Endothelial cell of umbilical vein (primary cell): ENCODE measurements at regions not wholly inside any gene's neighbourhood (a gene's known extent, or its start where the extent isn't known, plus 50 kb on each side); places are given as distances from the start of the nearest gene placed in this dataset.

ENCODE experiments used
- BruUV-seq: library from RNA; stranded (reverse); fragments of 400-500 nt; replicated peaks from 2 replicates; lab custom pipeline; 2021; lab: Mats Ljungman, UMichigan
- CTCF ChIA-PET: fragments of 300-600, 350-600 bp; sonication (Branson Sonifier 250); formaldehyde crosslinking; loops from one replicate; lab custom pipeline; 2021; ENCODE audit warnings: antibody characterized with exemption, inconsistent platforms; lab: Charles Lee
- POLR2A ChIA-PET: fragments of 300-600, 350-600 bp; sonication (Branson Sonifier 250); formaldehyde crosslinking; loops from one replicate; lab custom pipeline; 2021; ENCODE audit warnings: antibody characterized with exemption, inconsistent platforms; lab: Charles Lee
- DNase-seq: peaks from one replicate; pipeline ENCODE4 v3.0.0-alpha.2; 2011; ENCODE audit warnings: low read depth, low spot score
- FAIRE-seq: peaks from 2 replicates; lab custom pipeline; 2011; peaks lifted over from hg19 to GRCh38; lab: Jason Lieb, UNC
- H2AFZ ChIP-seq: 2 replicates; pipeline ENCODE4 v1.6.0; 2012; ENCODE audit warnings: low read depth, low read length, control low read depth, inconsistent platforms
- H3K27ac ChIP-seq: 2 replicates; pipeline ENCODE4 v1.5.1; 2011; ENCODE audit warnings: low read depth, mild to moderate bottlenecking, control low read depth, low read length, moderate library complexity; ENCODE audit not compliant: insufficient read depth
- H3K27me3 ChIP-seq, 2 experiments: 2 replicates each; pipeline versions ENCODE4 v1.6.0 to v1.6.1; 2011; ENCODE audit warnings: low read length in 2 of 2, mixed read lengths in 1 of 2; ENCODE audit not compliant: control insufficient read depth in 2 of 2, insufficient read depth in 2 of 2
- H3K36me3 ChIP-seq, 2 experiments: 2 replicates in 1 of 2; 3 replicates in 1 of 2; pipeline ENCODE4 v1.5.1; 2011; ENCODE audit warnings: low read length in 2 of 2, mild to moderate bottlenecking in 1 of 2, moderate library complexity in 1 of 2; ENCODE audit not compliant: control insufficient read depth in 2 of 2, insufficient read depth in 2 of 2; ENCODE audit errors: extremely low read depth in 1 of 2
- H3K4me1 ChIP-seq: 3 replicates; pipeline ENCODE4 v1.5.1; 2011; ENCODE audit warnings: mild to moderate bottlenecking, low read length; ENCODE audit not compliant: control insufficient read depth, insufficient read depth; ENCODE audit errors: extremely low read depth
- H3K4me2 ChIP-seq: 2 replicates; pipeline ENCODE4 v1.6.1; 2011; ENCODE audit warnings: low read length, control low read depth, mixed read lengths; ENCODE audit not compliant: insufficient read depth
- H3K4me3 ChIP-seq, 3 experiments: fragments of 200-600 bp in 1 of 3; sonication (generic), shearing (Covaris generic) in 1 of 3; replicated peaks in 1 of 3; 2 replicates each; pipeline ENCODE4 v1.5.1; 2011 to 2016; ENCODE audit warnings: control low read depth in 3 of 3, low read length in 3 of 3, mild to moderate bottlenecking in 2 of 3, inconsistent platforms in 1 of 3, low read depth in 1 of 3, moderate library complexity in 1 of 3; ENCODE audit not compliant: insufficient read depth in 1 of 3
- H3K79me2 ChIP-seq: 2 replicates; pipeline ENCODE4 v1.6.0; 2012; ENCODE audit warnings: low read length, inconsistent platforms; ENCODE audit not compliant: control insufficient read depth, insufficient read depth
- H3K9ac ChIP-seq: replicated peaks from 2 replicates; pipeline ENCODE3; 2011; ENCODE audit warnings: low read length, control low read depth; ENCODE audit not compliant: insufficient read depth; ENCODE audit errors: extremely low read depth
- H3K9me1 ChIP-seq: replicated peaks from 3 replicates; pipeline ENCODE4 v1.6.0; 2011; ENCODE audit warnings: mild to moderate bottlenecking, low read length; ENCODE audit not compliant: control insufficient read depth, insufficient read depth; ENCODE audit errors: extremely low read depth
- H3K9me3 ChIP-seq: replicated peaks from 2 replicates; pipeline ENCODE4 v1.5.1; 2012; ENCODE audit warnings: low read length, inconsistent platforms; ENCODE audit not compliant: control insufficient read depth, insufficient read depth
- H4K20me1 ChIP-seq: replicated peaks from 2 replicates; pipeline ENCODE3; 2011; ENCODE audit warnings: mild to moderate bottlenecking, low read length; ENCODE audit not compliant: control insufficient read depth, insufficient read depth; ENCODE audit errors: extremely low read depth
- EZH2 ChIP-seq: IDR thresholded peaks from 2 replicates; pipeline ENCODE4 v1.6.1; 2012; ENCODE audit warnings: borderline replicate concordance, low read depth, mild to moderate bottlenecking, moderate library complexity, low read length, inconsistent platforms; ENCODE audit not compliant: severe bottlenecking
- FOS ChIP-seq: IDR thresholded peaks from 2 replicates; pipeline ENCODE4 v1.6.1; 2011; ENCODE audit warnings: mild to moderate bottlenecking, low read length, moderate library complexity, borderline replicate concordance; ENCODE audit not compliant: insufficient read depth
- GATA2 ChIP-seq: IDR thresholded peaks from 2 replicates; pipeline ENCODE4 v1.7.0; 2011; ENCODE audit warnings: low read depth, mild to moderate bottlenecking, moderate library complexity, mixed read lengths, low read length; ENCODE audit not compliant: insufficient read length, insufficient read depth
- JUN ChIP-seq: IDR thresholded peaks from 2 replicates; pipeline ENCODE4 v1.6.1; 2011; ENCODE audit warnings: borderline replicate concordance, low read depth; ENCODE audit not compliant: insufficient read length, insufficient read depth
- MYC ChIP-seq: IDR thresholded peaks from one replicate; pipeline ENCODE4 v1.6.1; 2011; ENCODE audit warnings: mild to moderate bottlenecking, low read depth, low read length
- POLR2A ChIP-seq: IDR thresholded peaks from 2 replicates; pipeline ENCODE4 v1.6.1; 2012; ENCODE audit warnings: low read depth, mild to moderate bottlenecking, control low read depth, low read length
- POLR2AphosphoS5 ChIP-seq: IDR thresholded peaks from 2 replicates; pipeline ENCODE4 v1.6.1; 2012; ENCODE audit warnings: low read depth, mild to moderate bottlenecking, control low read depth, low read length, moderate library complexity; ENCODE audit not compliant: insufficient read depth
- dilution Hi-C: fragments of 300-500 bp; cut with MboI; formaldehyde crosslinking; loops from one replicate; pipeline ENCODE4 v1.15.0; 2019; ENCODE audit warnings: low sequenced_read_pairs; ENCODE audit not compliant: extremely low pct_ligation_motif_present
- intact Hi-C: fragments of 100-400 bp; cut with micrococcal nuclease; formaldehyde crosslinking; loops from one replicate; pipeline ENCODE4 v1.10.0; 2022
- TF ChIP-seq, protein P1 (sequence below), 2 donors: IDR thresholded peaks; 1 replicate in 1 of 2; 2 replicates in 1 of 2; pipeline ENCODE4 v1.5.1; 2011; ENCODE audit warnings: low read length in 2 of 2, mild to moderate bottlenecking in 2 of 2, moderate library complexity in 2 of 2, control low read depth in 1 of 2, inconsistent platforms in 1 of 2, low read depth in 1 of 2; ENCODE audit not compliant: insufficient read depth in 1 of 2; ENCODE audit errors: extremely low read depth in 1 of 2
- TF ChIP-seq, protein P2 (sequence below): IDR thresholded peaks from 2 replicates; pipeline ENCODE4 v1.6.1; 2011; ENCODE audit not compliant: insufficient read depth, insufficient read length

GRCh38 chr7:55730197-55730596, 132.4 kb downstream of the SEPTIN14 start:
- no peak for DNase-seq
- no TSS peak for BruUV-seq
- Histone ChIP-seq H3K9me1 (no peaks in the 10 kb centered on the region), H3K9ac (no peak overlapping the region), H3K27me3 (no peaks in the 10 kb centered on the region), H3K27ac (no peak overlapping the region), H3K4me1 (no peaks in the 10 kb centered on the region), H3K79me2 (no peaks in the 10 kb centered on the region), H2AFZ (no peak overlapping the region), H3K4me3 (no peak overlapping the region), H3K4me2 (no peak overlapping the region), H3K9me3 (no peaks in the 10 kb centered on the region), H4K20me1 (no peaks in the 10 kb centered on the region), H3K36me3 (no peaks in the 10 kb centered on the region)
- ChIA-PET POLR2A (no interaction called here), CTCF (no interaction called here)
- no peak for FAIRE-seq
- dilution Hi-C loops = no loop called here
- TF ChIP-seq, protein P1, sequence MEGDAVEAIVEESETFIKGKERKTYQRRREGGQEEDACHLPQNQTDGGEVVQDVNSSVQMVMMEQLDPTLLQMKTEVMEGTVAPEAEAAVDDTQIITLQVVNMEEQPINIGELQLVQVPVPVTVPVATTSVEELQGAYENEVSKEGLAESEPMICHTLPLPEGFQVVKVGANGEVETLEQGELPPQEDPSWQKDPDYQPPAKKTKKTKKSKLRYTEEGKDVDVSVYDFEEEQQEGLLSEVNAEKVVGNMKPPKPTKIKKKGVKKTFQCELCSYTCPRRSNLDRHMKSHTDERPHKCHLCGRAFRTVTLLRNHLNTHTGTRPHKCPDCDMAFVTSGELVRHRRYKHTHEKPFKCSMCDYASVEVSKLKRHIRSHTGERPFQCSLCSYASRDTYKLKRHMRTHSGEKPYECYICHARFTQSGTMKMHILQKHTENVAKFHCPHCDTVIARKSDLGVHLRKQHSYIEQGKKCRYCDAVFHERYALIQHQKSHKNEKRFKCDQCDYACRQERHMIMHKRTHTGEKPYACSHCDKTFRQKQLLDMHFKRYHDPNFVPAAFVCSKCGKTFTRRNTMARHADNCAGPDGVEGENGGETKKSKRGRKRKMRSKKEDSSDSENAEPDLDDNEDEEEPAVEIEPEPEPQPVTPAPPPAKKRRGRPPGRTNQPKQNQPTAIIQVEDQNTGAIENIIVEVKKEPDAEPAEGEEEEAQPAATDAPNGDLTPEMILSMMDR (IDR thresholded peaks at IDR 0.05; ENCODE audit: extremely low read depth in 1 of 2, insufficient read depth in 1 of 2, low read depth in 1 of 2, low read length in 2 of 2) = no peak
- no peak for TF ChIP-seq GATA2
- no peak for TF ChIP-seq MYC
- no peak for TF ChIP-seq JUN
- TF ChIP-seq, protein P2, sequence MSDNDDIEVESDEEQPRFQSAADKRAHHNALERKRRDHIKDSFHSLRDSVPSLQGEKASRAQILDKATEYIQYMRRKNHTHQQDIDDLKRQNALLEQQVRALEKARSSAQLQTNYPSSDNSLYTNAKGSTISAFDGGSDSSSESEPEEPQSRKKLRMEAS = no peak
- TF ChIP-seq FOS = no peak
- TF ChIP-seq POLR2A = no peak
- no peak for TF ChIP-seq EZH2
- no peak for TF ChIP-seq POLR2AphosphoS5
- intact Hi-C loops = no loop called here
